SK-N-SH (cell line): ENCODE measurements at regions not wholly inside any gene's neighbourhood (a gene's known extent, or its start where the extent isn't known, plus 50 kb on each side); places are given as distances from the start of the nearest gene placed in this dataset.

Source experiments
- CTCF ChIA-PET: fragments of 300-600, 350-600 bp; formaldehyde crosslinking; extraction: SDS; loops from one replicate; lab custom pipeline; 2021; lab: Yijun Ruan, JAX
- POLR2A ChIA-PET: fragments of 350-600 bp; sonication (Branson Sonifier 250); formaldehyde crosslinking; extraction: SDS; loops from one replicate; lab custom pipeline; 2020; ENCODE audit warnings: antibody characterized with exemption, inconsistent platforms; lab: Yijun Ruan, JAX
- DNase-seq: peaks from one replicate; pipeline ENCODE4 v3.0.0; 2012
- H2AFZ ChIP-seq: fragments of 200-600 bp; sonication (generic); 2 replicates; pipeline ENCODE4 v1.8.1; 2016; ENCODE audit warnings: antibody characterized with exemption, mild to moderate bottlenecking, low read depth
- H3F3A ChIP-seq: fragments of 200-600 bp; sonication (generic); replicated peaks from 2 replicates; pipeline ENCODE3; 2016; ENCODE audit warnings: antibody characterized with exemption, mild to moderate bottlenecking; ENCODE audit not compliant: insufficient read depth
- H3K27ac ChIP-seq, 2 experiments: fragments of 200-500 bp in 1 of 2; fragments of 200-600 bp in 1 of 2; sonication (Bioruptor generic) in 1 of 2; sonication (generic), shearing (Covaris generic) in 1 of 2; 2 replicates each; pipeline versions ENCODE4 v1.5.1 to v1.6.1; 2014 to 2016; ENCODE audit warnings: low read depth in 2 of 2, inconsistent platforms in 1 of 2, low read length in 1 of 2, mild to moderate bottlenecking in 1 of 2, mixed read lengths in 1 of 2
- H3K27me3 ChIP-seq: fragments of 200-600 bp; sonication (generic), shearing (Covaris generic); 2 replicates; pipeline ENCODE4 v1.6.1; 2016; ENCODE audit warnings: mixed run types; ENCODE audit not compliant: insufficient read depth
- H3K36me3 ChIP-seq, 2 experiments: fragments of 200-500 bp in 1 of 2; fragments of 200-600 bp in 1 of 2; sonication (Bioruptor generic) in 1 of 2; sonication (generic) in 1 of 2; replicated peaks in 1 of 2; 2 replicates each; pipeline versions ENCODE3 to v1.5.1; 2014 to 2016; ENCODE audit warnings: low read length in 1 of 2, mild to moderate bottlenecking in 1 of 2; ENCODE audit not compliant: insufficient read depth in 2 of 2, control insufficient read depth in 1 of 2
- H3K4me1 ChIP-seq, 2 experiments: fragments of 200-500 bp in 1 of 2; fragments of 200-600 bp in 1 of 2; sonication (Bioruptor generic) in 1 of 2; sonication (generic), shearing (Covaris generic) in 1 of 2; 2 replicates each; pipeline versions ENCODE4 v1.5.1 to v1.6.1; 2014 to 2016; ENCODE audit warnings: low read depth in 1 of 2, low read length in 1 of 2, mixed run types in 1 of 2; ENCODE audit not compliant: insufficient read depth in 2 of 2, control insufficient read depth in 1 of 2
- H3K4me2 ChIP-seq: fragments of 200-600 bp; sonication (generic), shearing (Covaris generic); 2 replicates; pipeline ENCODE4 v1.6.1; 2017; ENCODE audit warnings: mixed run types
- H3K4me3 ChIP-seq, 2 experiments: fragments of 200-500 bp in 1 of 2; fragments of 200-600 bp in 1 of 2; sonication (Bioruptor generic) in 1 of 2; sonication (generic), shearing (Covaris generic) in 1 of 2; 2 replicates each; pipeline versions ENCODE4 v1.5.1 to v1.8.1; 2014 to 2016; ENCODE audit warnings: low read depth in 2 of 2, inconsistent platforms in 1 of 2, low read length in 1 of 2, mild to moderate bottlenecking in 1 of 2, mixed read lengths in 1 of 2, moderate library complexity in 1 of 2
- H3K79me2 ChIP-seq: fragments of 200-600 bp; sonication (generic); 2 replicates; pipeline ENCODE4 v1.8.1; 2017; ENCODE audit warnings: mild to moderate bottlenecking; ENCODE audit not compliant: insufficient read depth
- H3K9ac ChIP-seq: fragments of 200-600 bp; sonication (generic); 2 replicates; pipeline ENCODE4 v1.6.1; 2017; ENCODE audit warnings: mixed run types
- H3K9me2 ChIP-seq: fragments of 200-600 bp; sonication (generic); 2 replicates; pipeline ENCODE4 v1.6.1; 2017; ENCODE audit warnings: mixed run types
- H3K9me3 ChIP-seq: fragments of 200-600 bp; sonication (generic); 2 replicates; pipeline ENCODE4 v1.6.1; 2017; ENCODE audit warnings: mixed run types, mild to moderate bottlenecking, moderate library complexity
- H4K20me1 ChIP-seq: fragments of 200-600 bp; sonication (generic); 2 replicates; pipeline ENCODE4 v1.6.1; 2017; ENCODE audit warnings: mild to moderate bottlenecking, mixed run types; ENCODE audit not compliant: insufficient read depth
- CTCF ChIP-seq: fragments of 200-600 bp; sonication (generic); IDR thresholded peaks from 2 replicates; pipeline ENCODE4 v1.6.1; 2017; ENCODE audit warnings: antibody characterized with exemption, mild to moderate bottlenecking, moderate library complexity
- ELF1 ChIP-seq: IDR thresholded peaks from 2 replicates; pipeline ENCODE4 v1.4.0; 2012
- EZH2phosphoT487 ChIP-seq: fragments of 200-600 bp; sonication (generic); IDR thresholded peaks from 2 replicates; pipeline ENCODE4 v1.6.1; 2017; ENCODE audit warnings: low read depth, mixed run types, mild to moderate bottlenecking, antibody characterized with exemption, moderate library complexity, borderline replicate concordance
- FOSL2 ChIP-seq: IDR thresholded peaks from 2 replicates; pipeline ENCODE4 v1.4.0; 2012; ENCODE audit warnings: low read depth, mild to moderate bottlenecking, moderate library complexity, borderline replicate concordance
- MXI1 ChIP-seq: IDR thresholded peaks from 2 replicates; pipeline ENCODE4 v1.6.1; 2012; ENCODE audit warnings: mild to moderate bottlenecking, low read depth, low read length, improper control_type of control experiment
- NFIC ChIP-seq: IDR thresholded peaks from 2 replicates; pipeline ENCODE4 v1.4.0; 2012; ENCODE audit warnings: borderline replicate concordance
- NRF1 ChIP-seq: IDR thresholded peaks from 2 replicates; pipeline ENCODE4 v1.6.1; 2012; ENCODE audit warnings: low read depth, mild to moderate bottlenecking, low read length
- RCOR1 ChIP-seq: fragments of 150-350 bp; IDR thresholded peaks from 2 replicates; pipeline ENCODE4 v1.6.1; 2017; ENCODE audit warnings: antibody characterized with exemption, low read length
- RFX5 ChIP-seq: IDR thresholded peaks from 2 replicates; pipeline ENCODE4 v1.6.1; 2012; ENCODE audit warnings: mild to moderate bottlenecking, improper control_type of control experiment, low read length
- RXRA ChIP-seq: IDR thresholded peaks from 2 replicates; pipeline ENCODE4 v1.4.0; 2012; ENCODE audit warnings: low read depth, mild to moderate bottlenecking, borderline replicate concordance
- SMC3 ChIP-seq: IDR thresholded peaks from 2 replicates; pipeline ENCODE4 v1.6.1; 2012; ENCODE audit warnings: low read depth, low read length, improper control_type of control experiment
- TAF1 ChIP-seq: IDR thresholded peaks from 2 replicates; pipeline ENCODE4 v1.6.1; 2012; ENCODE audit warnings: low read depth, mild to moderate bottlenecking, low read length, moderate library complexity, borderline replicate concordance
- TCF12 ChIP-seq: IDR thresholded peaks from 2 replicates; pipeline ENCODE4 v1.4.0; 2012
- TEAD4 ChIP-seq: IDR thresholded peaks from 2 replicates; pipeline ENCODE4 v1.4.0; 2012; ENCODE audit warnings: mild to moderate bottlenecking, borderline replicate concordance; ENCODE audit not compliant: insufficient read depth
- WGBS: methylation state at CpG from one replicate; pipeline ENCODE4 v1.1.6; 2017; ENCODE audit warnings: low lambda C conversion rate; 5-methylcytosine and 5-hydroxymethylcytosine counted together
- TF ChIP-seq, protein P1 (sequence below): fragments of 150-350 bp; IDR thresholded peaks from 2 replicates; pipeline ENCODE4 v1.6.1; 2016; ENCODE audit warnings: mild to moderate bottlenecking, low read depth, low read length
- TF ChIP-seq, protein P2 (sequence below): IDR thresholded peaks from 2 replicates; pipeline ENCODE4 v1.4.0; 2012; ENCODE audit warnings: low read depth
- TF ChIP-seq, protein P3 (sequence below): IDR thresholded peaks from 2 replicates; pipeline ENCODE4 v1.4.0; 2012; ENCODE audit warnings: low read depth, borderline replicate concordance
- TF ChIP-seq, protein P4 (sequence below): IDR thresholded peaks from 2 replicates; pipeline ENCODE4 v1.4.0; 2012; ENCODE audit warnings: low read depth, borderline replicate concordance

GRCh38 chrX:44096666-44097065, 123.5 kb upstream of the NDP start:
- Histone ChIP-seq H3K9me3 (no peaks in the 10 kb centered on the region), H3K27me3 (no peaks in the 10 kb centered on the region), H3K9me2 (no peaks in the 10 kb centered on the region), H3K4me3 (no peak overlapping the region), H3K79me2 (no peaks in the 10 kb centered on the region), H3K4me2 (no peak overlapping the region), H3K4me1 (no peaks in the 10 kb centered on the region), H3K9ac (no peak overlapping the region), H4K20me1 (no peaks in the 10 kb centered on the region), H3K36me3 (no peaks in the 10 kb centered on the region), H3F3A (no peaks in the 10 kb centered on the region), H3K27ac (no peak overlapping the region), H2AFZ (no peak overlapping the region)
- 59% methylated on average over 1 of the region's 1 CpG for whole genome bisulfite sequencing
- POLR2A ChIA-PET, result no interaction called here
- DNase-seq, result no peak
- TF ChIP-seq RFX5, result no peak
- CTCF ChIA-PET, result no interaction called here

GRCh38 chrX:44094821-44095530, 121.8 kb upstream of the NDP start:
- CTCF ChIA-PET, result no interaction called here
- no peaks in the 10 kb centered on the region for H3K27me3 ChIP-seq
- no peak overlapping the region for H3K4me2 ChIP-seq
- no peaks in the 10 kb centered on the region for H3K9me2 ChIP-seq
- no peak overlapping the region for H3K9ac ChIP-seq
- H3K27ac ChIP-seq, result no peak overlapping the region
- no peak for DNase-seq
- H3K79me2 ChIP-seq, result no peaks in the 10 kb centered on the region
- no peaks in the 10 kb centered on the region for H3K36me3 ChIP-seq
- no peaks in the 10 kb centered on the region for H3K9me3 ChIP-seq
- no peaks in the 10 kb centered on the region for H3K4me1 ChIP-seq
- H3F3A ChIP-seq, result no peaks in the 10 kb centered on the region
- no peaks in the 10 kb centered on the region for H4K20me1 ChIP-seq
- H3K4me3 ChIP-seq, result no peak overlapping the region
- WGBS, result 43% methylated on average over 8 of the region's 8 CpGs
- TF ChIP-seq ELF1 (no peak), RCOR1 (no peak), NRF1 (no peak), TCF12 (no peak), EZH2phosphoT487 (no peak), SMC3 (no peak), FOSL2 (no peak)
- TF ChIP-seq, protein P1, sequence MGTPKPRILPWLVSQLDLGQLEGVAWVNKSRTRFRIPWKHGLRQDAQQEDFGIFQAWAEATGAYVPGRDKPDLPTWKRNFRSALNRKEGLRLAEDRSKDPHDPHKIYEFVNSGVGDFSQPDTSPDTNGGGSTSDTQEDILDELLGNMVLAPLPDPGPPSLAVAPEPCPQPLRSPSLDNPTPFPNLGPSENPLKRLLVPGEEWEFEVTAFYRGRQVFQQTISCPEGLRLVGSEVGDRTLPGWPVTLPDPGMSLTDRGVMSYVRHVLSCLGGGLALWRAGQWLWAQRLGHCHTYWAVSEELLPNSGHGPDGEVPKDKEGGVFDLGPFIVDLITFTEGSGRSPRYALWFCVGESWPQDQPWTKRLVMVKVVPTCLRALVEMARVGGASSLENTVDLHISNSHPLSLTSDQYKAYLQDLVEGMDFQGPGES, result no peak
- TF ChIP-seq, protein P2, sequence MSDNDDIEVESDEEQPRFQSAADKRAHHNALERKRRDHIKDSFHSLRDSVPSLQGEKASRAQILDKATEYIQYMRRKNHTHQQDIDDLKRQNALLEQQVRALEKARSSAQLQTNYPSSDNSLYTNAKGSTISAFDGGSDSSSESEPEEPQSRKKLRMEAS, result no peak
- TF ChIP-seq, all 33 proteins: peak for 0
- POLR2A ChIA-PET, result no interaction called here
- H2AFZ ChIP-seq, result no peak overlapping the region

DNA sequence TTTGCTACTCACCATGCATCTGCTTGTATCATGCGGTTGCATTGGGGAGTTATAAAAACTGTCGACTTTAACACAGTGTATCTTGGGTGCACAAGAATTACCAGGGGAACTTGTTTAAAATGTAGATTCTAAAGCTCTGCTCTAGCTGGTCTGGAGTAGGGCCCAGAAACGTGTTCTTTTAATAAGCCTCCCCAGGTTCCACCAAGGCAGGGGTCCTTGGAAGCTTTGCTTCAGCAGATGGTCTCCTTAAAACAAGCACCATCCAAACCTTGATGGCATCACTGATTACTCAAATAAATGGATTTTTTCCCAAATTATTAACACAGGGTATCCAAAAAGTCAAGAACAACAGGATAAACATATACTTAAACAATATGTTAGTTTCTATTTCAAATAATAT, 120.2 kb upstream of the NDP start:
- Histone ChIP-seq H3K9ac (no peak overlapping the region), H3K9me2 (no peaks in the 10 kb centered on the region), H3K36me3 (no peaks in the 10 kb centered on the region), H3F3A (no peaks in the 10 kb centered on the region), H3K9me3 (no peaks in the 10 kb centered on the region), H4K20me1 (no peaks in the 10 kb centered on the region), H3K27me3 (no peaks in the 10 kb centered on the region), H2AFZ (no peak overlapping the region), H3K4me3 (no peak overlapping the region), H3K4me1 (no peaks in the 10 kb centered on the region; a peak in 1 of 4 replicates), H3K27ac (no peak overlapping the region), H3K79me2 (no peaks in the 10 kb centered on the region), H3K4me2 (no peak overlapping the region)
- POLR2A ChIA-PET, result no interaction called here
- 35% methylated on average over 3 of the region's 3 CpGs for WGBS
- CTCF ChIA-PET, result no interaction called here
- no peak for DNase-seq
- TF ChIP-seq RXRA (no peak), TEAD4 (no peak), MXI1 (no peak), NFIC (no peak), TAF1 (no peak), CTCF (no peak), RFX5 (no peak)
- TF ChIP-seq, protein P3, sequence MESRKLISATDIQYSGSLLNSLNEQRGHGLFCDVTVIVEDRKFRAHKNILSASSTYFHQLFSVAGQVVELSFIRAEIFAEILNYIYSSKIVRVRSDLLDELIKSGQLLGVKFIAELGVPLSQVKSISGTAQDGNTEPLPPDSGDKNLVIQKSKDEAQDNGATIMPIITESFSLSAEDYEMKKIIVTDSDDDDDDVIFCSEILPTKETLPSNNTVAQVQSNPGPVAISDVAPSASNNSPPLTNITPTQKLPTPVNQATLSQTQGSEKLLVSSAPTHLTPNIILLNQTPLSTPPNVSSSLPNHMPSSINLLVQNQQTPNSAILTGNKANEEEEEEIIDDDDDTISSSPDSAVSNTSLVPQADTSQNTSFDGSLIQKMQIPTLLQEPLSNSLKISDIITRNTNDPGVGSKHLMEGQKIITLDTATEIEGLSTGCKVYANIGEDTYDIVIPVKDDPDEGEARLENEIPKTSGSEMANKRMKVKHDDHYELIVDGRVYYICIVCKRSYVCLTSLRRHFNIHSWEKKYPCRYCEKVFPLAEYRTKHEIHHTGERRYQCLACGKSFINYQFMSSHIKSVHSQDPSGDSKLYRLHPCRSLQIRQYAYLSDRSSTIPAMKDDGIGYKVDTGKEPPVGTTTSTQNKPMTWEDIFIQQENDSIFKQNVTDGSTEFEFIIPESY, result no peak
- TF ChIP-seq, protein P4, sequence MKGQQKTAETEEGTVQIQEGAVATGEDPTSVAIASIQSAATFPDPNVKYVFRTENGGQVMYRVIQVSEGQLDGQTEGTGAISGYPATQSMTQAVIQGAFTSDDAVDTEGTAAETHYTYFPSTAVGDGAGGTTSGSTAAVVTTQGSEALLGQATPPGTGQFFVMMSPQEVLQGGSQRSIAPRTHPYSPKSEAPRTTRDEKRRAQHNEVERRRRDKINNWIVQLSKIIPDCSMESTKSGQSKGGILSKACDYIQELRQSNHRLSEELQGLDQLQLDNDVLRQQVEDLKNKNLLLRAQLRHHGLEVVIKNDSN, result no peak
